ENCODE measurements at regions not wholly inside any gene's neighbourhood (a gene's known extent, or its start where the extent isn't known, plus 50 kb on each side); places are given as distances from the start of the nearest gene placed in this dataset.

- Histone ChIP-seq H3K9me3 (no peaks in the 10 kb centered on the region), H3K4me3 (ENCODE audit: low read depth in 1 of 2, low read length in 1 of 2) (no peak overlapping the region), H3K36me3 (no peaks in the 10 kb centered on the region), H3K27me3 (no peaks in the 10 kb centered on the region), H3K4me1 (ENCODE audit: control insufficient read depth in 1 of 2, insufficient read depth in 1 of 2, low read depth in 1 of 2, low read length in 1 of 2) (no peaks in the 10 kb centered on the region), H3K27ac (no peak overlapping the region)
- TF ChIP-seq, protein P1, sequence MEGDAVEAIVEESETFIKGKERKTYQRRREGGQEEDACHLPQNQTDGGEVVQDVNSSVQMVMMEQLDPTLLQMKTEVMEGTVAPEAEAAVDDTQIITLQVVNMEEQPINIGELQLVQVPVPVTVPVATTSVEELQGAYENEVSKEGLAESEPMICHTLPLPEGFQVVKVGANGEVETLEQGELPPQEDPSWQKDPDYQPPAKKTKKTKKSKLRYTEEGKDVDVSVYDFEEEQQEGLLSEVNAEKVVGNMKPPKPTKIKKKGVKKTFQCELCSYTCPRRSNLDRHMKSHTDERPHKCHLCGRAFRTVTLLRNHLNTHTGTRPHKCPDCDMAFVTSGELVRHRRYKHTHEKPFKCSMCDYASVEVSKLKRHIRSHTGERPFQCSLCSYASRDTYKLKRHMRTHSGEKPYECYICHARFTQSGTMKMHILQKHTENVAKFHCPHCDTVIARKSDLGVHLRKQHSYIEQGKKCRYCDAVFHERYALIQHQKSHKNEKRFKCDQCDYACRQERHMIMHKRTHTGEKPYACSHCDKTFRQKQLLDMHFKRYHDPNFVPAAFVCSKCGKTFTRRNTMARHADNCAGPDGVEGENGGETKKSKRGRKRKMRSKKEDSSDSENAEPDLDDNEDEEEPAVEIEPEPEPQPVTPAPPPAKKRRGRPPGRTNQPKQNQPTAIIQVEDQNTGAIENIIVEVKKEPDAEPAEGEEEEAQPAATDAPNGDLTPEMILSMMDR (IDR thresholded peaks at IDR 0.05) = no peak
Measured at GRCh38 chr3:87045473-87045872, 54.5 kb upstream of the VGLL3 start.

DNA sequence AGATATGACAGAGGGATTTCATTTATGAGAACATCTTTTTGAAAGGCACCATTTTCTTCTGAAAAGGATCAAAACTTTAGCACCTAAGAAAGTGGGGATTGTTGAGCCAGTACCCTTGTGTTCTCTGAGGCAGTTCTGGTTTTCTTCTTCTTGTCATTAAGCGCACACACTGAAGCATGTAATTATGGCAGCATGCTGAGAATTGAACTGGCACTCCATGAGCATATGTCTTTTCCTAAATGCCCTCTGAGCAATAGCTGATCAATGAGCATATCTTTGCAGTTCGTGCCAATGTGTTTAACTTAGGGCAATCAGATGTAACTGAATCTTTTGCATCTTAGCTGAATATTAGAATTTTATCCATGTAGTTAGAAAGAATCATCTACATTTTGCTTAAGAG is 53.9 kb upstream of the VGLL3 start:
- TF ChIP-seq, protein P1 (IDR thresholded peaks at IDR 0.05) = no peak
- no peak overlapping the region for H3K4me3 ChIP-seq (ENCODE audit: low read depth in 1 of 2, low read length in 1 of 2)
- no peaks in the 10 kb centered on the region for H3K9me3 ChIP-seq
- no peaks in the 10 kb centered on the region for H3K27me3 ChIP-seq
- H3K36me3 ChIP-seq = no peaks in the 10 kb centered on the region
- H3K4me1 ChIP-seq (ENCODE audit: control insufficient read depth in 1 of 2, insufficient read depth in 1 of 2, low read depth in 1 of 2, low read length in 1 of 2) = no peaks in the 10 kb centered on the region
- H3K27ac ChIP-seq = no peak overlapping the region

- Histone ChIP-seq H3K9me3 (no peaks in the 10 kb centered on the region), H3K4me1 (ENCODE audit: control insufficient read depth in 1 of 2, insufficient read depth in 1 of 2, low read depth in 1 of 2, low read length in 1 of 2) (no peaks in the 10 kb centered on the region), H3K27ac (no peak overlapping the region), H3K27me3 (no peaks in the 10 kb centered on the region), H3K36me3 (no peaks in the 10 kb centered on the region), H3K4me3 (ENCODE audit: low read depth in 1 of 2, low read length in 1 of 2) (no peak overlapping the region)
- TF ChIP-seq, protein P1 (IDR thresholded peaks at IDR 0.05) = no peak
Measured at GRCh38 chr3:87044409-87044808, 53.5 kb upstream of the VGLL3 start.

DNA sequence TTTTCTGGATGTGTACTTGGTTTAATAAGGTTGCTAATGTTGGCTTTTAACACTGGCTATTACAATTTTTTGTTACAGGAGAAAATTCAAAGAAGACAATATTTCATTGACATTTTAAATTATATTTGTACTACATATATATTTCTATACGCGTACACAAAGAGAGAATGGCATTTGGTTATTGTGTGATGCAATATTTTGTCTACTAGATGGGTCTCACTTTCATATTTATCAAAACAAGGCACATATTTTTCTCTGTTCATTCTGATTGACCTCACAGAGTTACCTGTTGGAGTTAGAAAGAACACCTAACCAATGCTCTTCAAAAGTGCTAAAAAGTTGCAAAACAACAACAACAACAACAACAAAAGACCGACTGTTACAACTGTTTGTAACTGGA is 50.2 kb upstream of the VGLL3 start:
- Histone ChIP-seq H3K27me3 (no peaks in the 10 kb centered on the region), H3K9me3 (no peaks in the 10 kb centered on the region), H3K4me3 (ENCODE audit: low read depth in 1 of 2, low read length in 1 of 2) (no peak overlapping the region), H3K27ac (no peak overlapping the region), H3K36me3 (no peaks in the 10 kb centered on the region), H3K4me1 (ENCODE audit: control insufficient read depth in 1 of 2, insufficient read depth in 1 of 2, low read depth in 1 of 2, low read length in 1 of 2) (no peaks in the 10 kb centered on the region)
- TF ChIP-seq, protein P1 (IDR thresholded peaks at IDR 0.05) = no peak
